A549 (cell line): ENCODE measurements at regions not wholly inside any gene's neighbourhood (a gene's known extent, or its start where the extent isn't known, plus 50 kb on each side); places are given as distances from the start of the nearest gene placed in this dataset.

ENCODE experiments used
- CBX8 ChIP-seq: fragments of 200-600 bp; sonication (generic); IDR thresholded peaks from 2 replicates; pipeline ENCODE4 v1.6.1; 2016
- CEBPB ChIP-seq, 2 experiments: fragments of >200 bp in 1 of 2; sonication (Bioruptor Twin) in 1 of 2; formaldehyde crosslinking in 1 of 2; IDR thresholded peaks; 2 replicates each; pipeline ENCODE4 v1.6.1; 2012 to 2016
- CTCF ChIP-seq: fragments of >200 bp; sonication (Bioruptor Twin); formaldehyde crosslinking; IDR thresholded peaks from 3 replicates; pipeline ENCODE4 v1.5.1; 2016
- EP300 ChIP-seq, 2 experiments: fragments of >200 bp; sonication (Bioruptor Twin); formaldehyde crosslinking; IDR thresholded peaks; 2 replicates in 1 of 2; 3 replicates in 1 of 2; pipeline ENCODE4 v1.6.1; 2016 to 2017
- HOXB5 ChIP-seq: fragments of 250-450 bp; sonication (Bioruptor Pico); IDR thresholded peaks from 2 replicates; pipeline ENCODE4 v1.5.0; 2020; ENCODE audit warnings: mild to moderate bottlenecking, moderate library complexity
- MAX ChIP-seq: IDR thresholded peaks from 2 replicates; pipeline ENCODE4 v1.6.1; 2012
- MYC ChIP-seq: IDR thresholded peaks from 2 replicates; pipeline ENCODE4 v1.6.1; 2012; ENCODE audit warnings: mild to moderate bottlenecking, inconsistent platforms, low read length, improper control_type of control experiment, borderline replicate concordance
- PHF8 ChIP-seq: fragments of 200-600 bp; sonication (generic); IDR thresholded peaks from 2 replicates; pipeline ENCODE4 v1.6.1; 2016; ENCODE audit warnings: low read depth, mild to moderate bottlenecking, antibody characterized with exemption, moderate library complexity, borderline replicate concordance
- POLR2A ChIP-seq: IDR thresholded peaks from 2 replicates; pipeline ENCODE4 v1.6.1; 2012; ENCODE audit warnings: mild to moderate bottlenecking, low read length
- RAD21 ChIP-seq, 2 experiments: fragments of >200 bp in 1 of 2; sonication (Bioruptor Twin) in 1 of 2; formaldehyde crosslinking in 1 of 2; IDR thresholded peaks in 1 of 2; conservative IDR thresholded peaks in 1 of 2; 2 replicates in 1 of 2; 3 replicates in 1 of 2; pipeline ENCODE4 v1.6.1; 2012 to 2018; ENCODE audit warnings: inconsistent platforms in 1 of 2
- REST ChIP-seq: fragments of 200-600 bp; sonication (generic); IDR thresholded peaks from 2 replicates; pipeline ENCODE4 v1.6.1; 2016; ENCODE audit warnings: antibody characterized with exemption, mild to moderate bottlenecking, moderate library complexity
- RFX5 ChIP-seq: fragments of 450-650 bp; IDR thresholded peaks from 2 replicates; pipeline ENCODE4 v1.7.1; 2014; ENCODE audit warnings: antibody characterized with exemption, mild to moderate bottlenecking, moderate library complexity
- SMC3 ChIP-seq: fragments of >200 bp; sonication (Bioruptor Twin); formaldehyde crosslinking; IDR thresholded peaks from 3 replicates; pipeline ENCODE4 v1.6.1; 2018; ENCODE audit warnings: inconsistent platforms
- ZFP36 ChIP-seq: fragments of 450-650 bp; IDR thresholded peaks from 2 replicates; pipeline ENCODE4 v1.6.1; 2014; ENCODE audit warnings: borderline replicate concordance; ENCODE audit not compliant: partially characterized antibody

- TF ChIP-seq POLR2A (no peak), CTCF (no peak), MAX (no peak), EP300 (IDR thresholded peaks at IDR 0.05) (no peak), CEBPB (IDR thresholded peaks at IDR 0.05) (no peak), HOXB5 (no peak), MYC (no peak), CBX8 (no peak), ZFP36 (no peak), RFX5 (no peak), REST (no peak), RAD21 (conservative IDR thresholded peaks at IDR 0.05 in 1 of 2, IDR thresholded peaks at IDR 0.05 in 1 of 2) (no peak), PHF8 (no peak), SMC3 (no peak)
Observed at GRCh38 chr9:89798547-89799120, 193.8 kb downstream of the GADD45G start.
